Neural crest cell (in vitro differentiated cells): ENCODE measurements at regions not wholly inside any gene's neighbourhood (a gene's known extent, or its start where the extent isn't known, plus 50 kb on each side); places are given as distances from the start of the nearest gene placed in this dataset.

ENCODE experiments used
- DNase-seq: peaks from one replicate; pipeline ENCODE4 v3.0.0; 2021; ENCODE audit warnings: low read depth, mixed read lengths, low spot score
- H3K27ac Mint-ChIP-seq: one replicate; pipeline ENCODE4 v1.8.0; 2021; ENCODE audit warnings: mild to moderate bottlenecking, mixed read lengths; ENCODE audit not compliant: unreplicated experiment
- H3K27me3 Mint-ChIP-seq: 2 replicates; pipeline ENCODE4 v1.8.0; 2021; ENCODE audit warnings: low read depth, mild to moderate bottlenecking, mixed read lengths
- H3K36me3 Mint-ChIP-seq: 2 replicates; pipeline ENCODE4 v1.8.0; 2021; ENCODE audit warnings: low read depth, mild to moderate bottlenecking, mixed read lengths
- H3K4me1 Mint-ChIP-seq: 2 replicates; pipeline ENCODE4 v1.8.0; 2021; ENCODE audit warnings: mixed read lengths
- H3K4me3 Mint-ChIP-seq: one replicate; pipeline ENCODE4 v1.8.0; 2021; ENCODE audit warnings: mild to moderate bottlenecking, mixed read lengths
- H3K9me3 Mint-ChIP-seq: 2 replicates; pipeline ENCODE4 v1.8.0; 2021; ENCODE audit warnings: mixed read lengths
- TF ChIP-seq, protein P1 (sequence below): fragments of 200-600 bp; sonication (generic); conservative IDR thresholded peaks from 2 replicates; pipeline ENCODE4 v1.5.0; 2021; ENCODE audit warnings: antibody characterized with exemption, mild to moderate bottlenecking

DNA sequence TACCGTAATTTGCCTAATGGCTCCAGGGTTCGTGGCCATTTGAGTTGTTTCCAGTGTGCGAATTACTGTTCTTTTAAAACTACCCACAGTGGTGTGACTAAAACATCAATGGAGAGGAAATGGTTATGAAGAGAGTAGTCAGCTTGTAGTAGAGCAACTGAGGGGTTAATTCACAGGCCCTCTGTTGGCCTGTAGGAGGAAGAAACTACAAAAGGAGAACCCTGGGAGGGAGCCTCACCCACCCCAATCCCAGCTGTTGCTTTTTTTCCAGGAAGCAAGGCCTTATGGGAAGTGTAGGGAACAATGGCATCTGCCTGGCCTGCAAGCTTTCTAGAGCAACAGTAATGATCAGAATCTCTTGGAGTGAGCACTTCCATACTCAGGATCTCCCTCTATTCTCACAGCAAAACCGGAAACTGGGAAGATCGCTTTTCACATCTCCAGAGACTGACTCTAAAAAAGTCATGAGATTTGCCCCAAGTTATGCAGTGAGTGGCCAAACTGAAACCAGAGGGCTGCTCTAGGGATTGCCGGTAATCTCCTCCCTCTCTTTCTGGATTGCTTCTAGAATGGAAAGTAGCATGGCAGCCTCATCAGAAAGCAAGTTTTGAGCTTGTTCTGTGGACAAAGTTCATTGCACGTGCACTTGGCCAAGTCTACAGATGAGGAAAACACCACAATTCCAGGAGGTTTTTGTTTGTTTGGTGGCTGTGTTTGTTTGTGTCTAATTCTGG is 125.3 kb upstream of the PWP1 start:
- TF ChIP-seq, protein P1, sequence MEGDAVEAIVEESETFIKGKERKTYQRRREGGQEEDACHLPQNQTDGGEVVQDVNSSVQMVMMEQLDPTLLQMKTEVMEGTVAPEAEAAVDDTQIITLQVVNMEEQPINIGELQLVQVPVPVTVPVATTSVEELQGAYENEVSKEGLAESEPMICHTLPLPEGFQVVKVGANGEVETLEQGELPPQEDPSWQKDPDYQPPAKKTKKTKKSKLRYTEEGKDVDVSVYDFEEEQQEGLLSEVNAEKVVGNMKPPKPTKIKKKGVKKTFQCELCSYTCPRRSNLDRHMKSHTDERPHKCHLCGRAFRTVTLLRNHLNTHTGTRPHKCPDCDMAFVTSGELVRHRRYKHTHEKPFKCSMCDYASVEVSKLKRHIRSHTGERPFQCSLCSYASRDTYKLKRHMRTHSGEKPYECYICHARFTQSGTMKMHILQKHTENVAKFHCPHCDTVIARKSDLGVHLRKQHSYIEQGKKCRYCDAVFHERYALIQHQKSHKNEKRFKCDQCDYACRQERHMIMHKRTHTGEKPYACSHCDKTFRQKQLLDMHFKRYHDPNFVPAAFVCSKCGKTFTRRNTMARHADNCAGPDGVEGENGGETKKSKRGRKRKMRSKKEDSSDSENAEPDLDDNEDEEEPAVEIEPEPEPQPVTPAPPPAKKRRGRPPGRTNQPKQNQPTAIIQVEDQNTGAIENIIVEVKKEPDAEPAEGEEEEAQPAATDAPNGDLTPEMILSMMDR = peak; percentile 37
- DNase-seq = no peak
- Mint-ChIP-seq H3K27me3 (no peaks in the 10 kb centered on the region), H3K36me3 (no peaks in the 10 kb centered on the region), H3K9me3 (no peaks in the 10 kb centered on the region), H3K4me1 (peaks cover 10% of the 10 kb centered on the region), H3K4me3 (no peak overlapping the region), H3K27ac (no peak overlapping the region)

DNA sequence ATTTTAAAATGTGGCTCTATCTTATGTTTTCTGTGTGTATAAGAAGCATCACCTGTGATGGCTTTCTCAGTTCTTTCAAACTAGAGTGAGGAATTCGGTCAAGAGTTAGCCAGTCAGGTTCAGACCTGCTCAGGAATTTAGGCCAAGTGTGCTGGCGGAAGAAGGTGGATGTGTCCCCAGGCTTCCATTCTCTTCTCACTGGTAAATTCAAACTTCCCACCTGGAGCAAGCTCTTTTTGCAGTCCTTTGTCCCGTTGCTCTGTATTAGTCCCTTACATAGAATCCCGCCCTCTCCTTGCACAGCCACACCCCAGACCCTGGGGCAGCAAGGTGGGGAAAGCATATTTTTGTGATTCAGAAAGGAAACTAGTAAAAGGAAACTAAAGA is 124.7 kb upstream of the PWP1 start:
- Mint-ChIP-seq H3K27ac (no peak overlapping the region), H3K27me3 (no peaks in the 10 kb centered on the region), H3K4me3 (no peak overlapping the region), H3K4me1 (peaks cover 10% of the 10 kb centered on the region), H3K9me3 (no peaks in the 10 kb centered on the region), H3K36me3 (no peaks in the 10 kb centered on the region)
- DNase-seq = no peak
- TF ChIP-seq, protein P1 = no peak

DNA sequence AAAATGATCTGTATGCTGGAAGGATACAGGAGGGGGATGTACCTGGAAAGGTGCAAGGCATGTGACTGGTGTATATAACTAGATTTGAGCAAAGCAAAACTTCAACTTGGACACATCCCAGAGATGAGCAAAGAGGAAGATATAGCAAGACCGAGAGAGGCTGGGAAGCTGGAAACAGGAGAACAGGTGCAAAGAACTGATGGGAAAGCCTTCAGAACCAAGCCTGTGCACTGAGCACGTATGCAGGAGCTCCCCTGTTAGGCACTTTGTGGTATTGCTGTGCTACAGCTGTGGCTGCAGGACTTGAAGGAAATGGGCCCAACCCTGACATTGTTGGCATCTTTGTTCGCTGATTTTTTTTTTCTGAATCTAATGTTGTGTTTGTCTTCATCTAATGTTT is 120.7 kb upstream of the PWP1 start:
- no peak overlapping the region for H3K27ac Mint-ChIP-seq
- H3K4me3 Mint-ChIP-seq = no peak overlapping the region

DNA sequence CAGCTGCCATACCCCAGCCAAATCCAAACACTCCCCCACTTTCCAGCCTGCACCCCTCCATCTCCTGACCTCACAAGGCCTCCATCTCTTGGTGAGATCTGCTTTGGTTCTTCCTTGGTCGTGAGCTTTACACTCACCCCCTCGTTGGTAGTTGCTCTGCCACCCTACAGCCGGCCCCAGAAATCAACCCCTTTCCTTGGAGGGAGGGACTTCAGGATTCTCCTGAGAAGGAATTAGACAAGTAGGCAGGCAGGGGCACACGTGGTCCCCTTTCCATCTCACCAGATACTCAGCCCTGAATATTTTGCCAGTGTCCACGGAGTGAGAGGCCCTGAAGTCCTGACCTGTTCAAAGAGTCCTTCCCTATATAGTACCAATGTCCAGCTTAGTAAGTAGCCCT is 120.0 kb upstream of the PWP1 start:
- H3K9me3 Mint-ChIP-seq = no peaks in the 10 kb centered on the region
- no peaks in the 10 kb centered on the region for H3K36me3 Mint-ChIP-seq
- TF ChIP-seq, protein P1 = no peak
- DNase-seq = no peak
- peak overlapping the region; percentile 73 for H3K27ac Mint-ChIP-seq
- peaks cover 4% of the 10 kb centered on the region for H3K4me1 Mint-ChIP-seq
- H3K27me3 Mint-ChIP-seq = peaks cover 2% of the 10 kb centered on the region
- no peak overlapping the region for H3K4me3 Mint-ChIP-seq

More for the DNA sequence above, 120.7 kb upstream of the PWP1 start:
- Mint-ChIP-seq H3K27me3 (no peaks in the 10 kb centered on the region), H3K9me3 (no peaks in the 10 kb centered on the region), H3K36me3 (no peaks in the 10 kb centered on the region), H3K4me1 (peaks cover 10% of the 10 kb centered on the region)
- DNase-seq = no peak
- TF ChIP-seq, protein P1 = peak; percentile 49

DNA sequence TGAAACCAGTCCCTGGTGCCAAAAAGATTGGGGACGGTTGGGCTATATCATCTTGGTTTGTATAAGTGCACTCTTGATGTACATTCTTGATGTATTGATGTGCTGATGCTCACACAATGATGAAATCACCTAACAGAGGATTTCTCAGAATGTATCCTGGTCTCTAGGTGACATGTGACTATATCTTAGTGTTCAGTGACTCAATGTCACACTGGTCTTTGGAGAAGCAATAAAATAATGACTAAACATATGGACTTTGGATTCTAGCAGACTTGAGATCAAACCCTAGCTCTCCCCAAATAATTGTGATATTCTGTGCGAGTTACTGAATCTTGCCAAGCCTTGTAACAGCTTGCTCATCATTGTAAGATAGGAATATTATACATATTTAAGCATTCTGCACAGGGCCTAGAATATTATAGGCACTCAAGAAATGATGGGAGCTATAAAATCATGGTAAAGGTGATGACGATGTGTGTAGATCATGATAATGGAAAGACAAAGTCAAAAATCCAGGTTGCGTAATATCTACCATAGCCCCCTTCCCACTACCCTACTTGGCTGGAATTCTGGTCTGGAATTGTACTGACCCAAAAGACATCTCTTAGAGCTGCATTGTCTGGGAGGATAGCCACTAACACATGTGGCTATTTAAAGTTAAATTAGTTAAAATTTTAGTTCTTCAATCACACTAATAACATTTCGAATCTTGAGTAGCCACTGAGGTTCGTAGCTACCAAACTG is 117.6 kb upstream of the PWP1 start:
- Mint-ChIP-seq H3K4me3 (no peak overlapping the region), H3K9me3 (no peaks in the 10 kb centered on the region), H3K27ac (no peak overlapping the region), H3K36me3 (no peaks in the 10 kb centered on the region), H3K4me1 (no peaks in the 10 kb centered on the region), H3K27me3 (peaks cover 13% of the 10 kb centered on the region)
- TF ChIP-seq, protein P1 = no peak
- DNase-seq = no peak
